ENCODE measurements at regions not wholly inside any gene's neighbourhood (a gene's known extent, or its start where the extent isn't known, plus 50 kb on each side); places are given as distances from the start of the nearest gene placed in this dataset.

GRCh38 chr16:50980666-50981065, 170.4 kb downstream of the SALL1 start:
- no TSS peak for BruUV-seq (replicated peaks)
- ChIA-PET POLR2A (no interaction called here), CTCF (no interaction called here)
- no peaks in the 10 kb centered on the region for H3K4me1 Mint-ChIP-seq (ENCODE audit: insufficient read depth, unreplicated experiment)
- H3K27ac Mint-ChIP-seq (ENCODE audit: low read depth, unreplicated experiment) = no peak overlapping the region
- no peaks in the 10 kb centered on the region for H3K36me3 Mint-ChIP-seq (ENCODE audit: insufficient read depth, unreplicated experiment)
- no peak for DNase-seq (ENCODE audit: unreplicated experiment)
- intact Hi-C loops (cut with micrococcal nuclease) = no loop called here
- H3K4me3 Mint-ChIP-seq (ENCODE audit: unreplicated experiment) = no peak overlapping the region
- H3K9me3 Mint-ChIP-seq (ENCODE audit: unreplicated experiment) = no peaks in the 10 kb centered on the region
- peaks cover 11% of the 10 kb centered on the region for H3K27me3 Mint-ChIP-seq (ENCODE audit: insufficient read depth, unreplicated experiment)
- TF ChIP-seq CTCF (IDR thresholded peaks at IDR 0.05; ENCODE audit: unreplicated experiment) = no peak

- H3K27ac Mint-ChIP-seq (ENCODE audit: low read depth, unreplicated experiment) = no peak overlapping the region
- TF ChIP-seq CTCF (IDR thresholded peaks at IDR 0.05; ENCODE audit: unreplicated experiment) = no peak
- BruUV-seq (replicated peaks) = no TSS peak
- no peak overlapping the region for H3K4me3 Mint-ChIP-seq (ENCODE audit: unreplicated experiment)
- peaks cover 17% of the 10 kb centered on the region for H3K27me3 Mint-ChIP-seq (ENCODE audit: insufficient read depth, unreplicated experiment)
- intact Hi-C loops (cut with micrococcal nuclease) = no loop called here
- no peak for DNase-seq (ENCODE audit: unreplicated experiment)
- H3K36me3 Mint-ChIP-seq (ENCODE audit: insufficient read depth, unreplicated experiment) = no peaks in the 10 kb centered on the region
- no peaks in the 10 kb centered on the region for H3K9me3 Mint-ChIP-seq (ENCODE audit: unreplicated experiment)
- no peaks in the 10 kb centered on the region for H3K4me1 Mint-ChIP-seq (ENCODE audit: insufficient read depth, unreplicated experiment)
- POLR2A ChIA-PET = no interaction called here
- CTCF ChIA-PET = no interaction called here
Measured at GRCh38 chr16:50979806-50980620, 171.1 kb downstream of the SALL1 start.

- TF ChIP-seq CTCF (IDR thresholded peaks at IDR 0.05; ENCODE audit: unreplicated experiment) = no peak
- H3K27me3 Mint-ChIP-seq (ENCODE audit: insufficient read depth, unreplicated experiment) = peaks cover 40% of the 10 kb centered on the region
- DNase-seq (ENCODE audit: unreplicated experiment) = no peak
- ChIA-PET CTCF (no interaction called here), POLR2A (no interaction called here)
- intact Hi-C loops (cut with micrococcal nuclease) = no loop called here
- no TSS peak for BruUV-seq (replicated peaks)
- H3K27ac Mint-ChIP-seq (ENCODE audit: low read depth, unreplicated experiment) = no peak overlapping the region
- no peaks in the 10 kb centered on the region for H3K9me3 Mint-ChIP-seq (ENCODE audit: unreplicated experiment)
- no peak overlapping the region for H3K4me3 Mint-ChIP-seq (ENCODE audit: unreplicated experiment)
- H3K36me3 Mint-ChIP-seq (ENCODE audit: insufficient read depth, unreplicated experiment) = no peaks in the 10 kb centered on the region
- no peaks in the 10 kb centered on the region for H3K4me1 Mint-ChIP-seq (ENCODE audit: insufficient read depth, unreplicated experiment)
Measured at GRCh38 chr16:50977138-50977537, 173.9 kb downstream of the SALL1 start.

DNA sequence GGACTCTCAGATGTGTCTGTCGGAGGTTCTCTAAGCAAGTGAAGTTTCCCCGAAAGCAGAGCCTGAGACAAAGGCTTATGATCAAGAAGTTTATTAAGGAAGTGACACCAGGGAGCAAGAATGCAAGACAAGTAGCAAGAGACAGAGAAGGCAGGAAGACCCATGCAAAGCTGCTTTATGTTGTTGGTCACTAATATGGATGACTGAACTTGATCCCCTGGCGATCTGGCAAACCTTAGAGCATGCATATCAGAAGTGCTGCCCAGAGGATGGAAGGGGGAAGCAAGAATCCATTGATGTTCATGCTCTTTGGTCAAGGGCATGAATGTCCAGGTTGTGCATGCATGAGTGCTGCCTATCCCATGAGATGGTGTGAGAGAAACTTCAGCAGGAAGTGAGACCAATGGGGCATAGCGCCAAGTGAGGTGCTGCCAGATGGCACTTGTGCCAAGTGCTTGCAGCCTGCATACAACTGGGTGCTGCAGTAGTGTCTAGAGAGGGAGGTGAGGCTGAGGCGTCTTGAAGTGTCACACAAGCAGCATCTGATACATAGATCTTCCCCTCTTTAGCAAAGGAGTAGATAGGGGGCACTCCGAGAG, 176.5 kb downstream of the SALL1 start:
- intact Hi-C loops (cut with micrococcal nuclease) = no loop called here
- H3K4me1 Mint-ChIP-seq (ENCODE audit: insufficient read depth, unreplicated experiment) = no peaks in the 10 kb centered on the region
- no peak overlapping the region for H3K4me3 Mint-ChIP-seq (ENCODE audit: unreplicated experiment)
- peaks cover 7% of the 10 kb centered on the region for H3K9me3 Mint-ChIP-seq (ENCODE audit: unreplicated experiment)
- no peak overlapping the region for H3K27ac Mint-ChIP-seq (ENCODE audit: low read depth, unreplicated experiment)
- H3K36me3 Mint-ChIP-seq (ENCODE audit: insufficient read depth, unreplicated experiment) = no peaks in the 10 kb centered on the region
- no peak for TF ChIP-seq CTCF (IDR thresholded peaks at IDR 0.05; ENCODE audit: unreplicated experiment)
- peak; percentile 51 for DNase-seq (ENCODE audit: unreplicated experiment)
- POLR2A ChIA-PET = no interaction called here
- CTCF ChIA-PET = interaction anchor here (1.2 kb wide), 1 partner anchor 14 kb away, joined by 4 read pairs; no protein-coding TSS in a partner anchor
- peaks cover 66% of the 10 kb centered on the region for H3K27me3 Mint-ChIP-seq (ENCODE audit: insufficient read depth, unreplicated experiment)
- BruUV-seq (replicated peaks) = no TSS peak

Measured in MCF 10A (cell line).